Smooth muscle cell (in vitro differentiated cells): ENCODE measurements at regions not wholly inside any gene's neighbourhood (a gene's known extent, or its start where the extent isn't known, plus 50 kb on each side); places are given as distances from the start of the nearest gene placed in this dataset.

Experiments used
- DNase-seq: peaks from one replicate; lab custom pipeline; 2025; ENCODE audit not compliant: unreplicated experiment; lab: John Stamatoyannopoulos, UW
- H2AFZ ChIP-seq: fragments of 200-600 bp; sonication (generic); 2 replicates; pipeline ENCODE4 v1.6.0; 2016; ENCODE audit warnings: antibody characterized with exemption, low read depth, mild to moderate bottlenecking
- H3F3A ChIP-seq: fragments of 200-600 bp; sonication (generic); 2 replicates; pipeline ENCODE4 v1.6.0; 2017; ENCODE audit warnings: antibody characterized with exemption, low read depth
- H3K27ac ChIP-seq: fragments of 200-600 bp; sonication (generic); 2 replicates; pipeline ENCODE4 v1.5.1; 2016; ENCODE audit warnings: low read depth, mild to moderate bottlenecking
- H3K27me3 ChIP-seq: fragments of 200-600 bp; sonication (generic); 2 replicates; pipeline ENCODE4 v1.6.1; 2016; ENCODE audit warnings: low read depth, mild to moderate bottlenecking
- H3K36me3 ChIP-seq: fragments of 200-600 bp; sonication (generic); 2 replicates; pipeline ENCODE4 v1.5.1; 2016; ENCODE audit warnings: low read depth
- H3K4me1 ChIP-seq: fragments of 200-600 bp; sonication (generic); 2 replicates; pipeline ENCODE4 v1.5.1; 2016; ENCODE audit warnings: low read depth
- H3K4me2 ChIP-seq: fragments of 200-600 bp; sonication (generic); 2 replicates; pipeline ENCODE4 v1.6.0; 2016; ENCODE audit warnings: mild to moderate bottlenecking
- H3K4me3 ChIP-seq: fragments of 200-600 bp; sonication (generic); 2 replicates; pipeline ENCODE4 v1.5.1; 2016; ENCODE audit warnings: mild to moderate bottlenecking
- H3K79me2 ChIP-seq: fragments of 200-600 bp; sonication (generic); 2 replicates; pipeline ENCODE4 v1.6.0; 2016; ENCODE audit warnings: low read depth, mild to moderate bottlenecking
- H3K9ac ChIP-seq: fragments of 200-600 bp; sonication (generic); 2 replicates; pipeline ENCODE4 v1.6.0; 2016; ENCODE audit warnings: low read depth
- H3K9me3 ChIP-seq: fragments of 200-600 bp; sonication (generic); replicated peaks from 2 replicates; pipeline ENCODE4 v1.5.1; 2016; ENCODE audit warnings: low read depth
- H4K20me1 ChIP-seq: fragments of 200-600 bp; sonication (generic); 2 replicates; pipeline ENCODE4 v1.6.0; 2016; ENCODE audit warnings: low read depth
- WGBS: methylation state at CpG from one replicate; pipeline ENCODE4 v1.1.7; 2016; ENCODE audit warnings: low lambda C conversion rate; 5-methylcytosine and 5-hydroxymethylcytosine counted together
- TF ChIP-seq, protein P1 (sequence below): fragments of 200-600 bp; sonication (generic); IDR thresholded peaks from 2 replicates; pipeline ENCODE4 v1.5.1; 2017; ENCODE audit warnings: borderline replicate concordance, mild to moderate bottlenecking, antibody characterized with exemption; ENCODE audit not compliant: insufficient read depth, poor library complexity, severe bottlenecking

GRCh38 chr1:25057188-25057587, 127.1 kb upstream of the RUNX3 start:
- H3K36me3 ChIP-seq, result no peaks in the 10 kb centered on the region
- H3F3A ChIP-seq, result no peaks in the 10 kb centered on the region
- H3K27ac ChIP-seq, result no peak overlapping the region
- no peaks in the 10 kb centered on the region for H3K9me3 ChIP-seq
- TF ChIP-seq, protein P1, sequence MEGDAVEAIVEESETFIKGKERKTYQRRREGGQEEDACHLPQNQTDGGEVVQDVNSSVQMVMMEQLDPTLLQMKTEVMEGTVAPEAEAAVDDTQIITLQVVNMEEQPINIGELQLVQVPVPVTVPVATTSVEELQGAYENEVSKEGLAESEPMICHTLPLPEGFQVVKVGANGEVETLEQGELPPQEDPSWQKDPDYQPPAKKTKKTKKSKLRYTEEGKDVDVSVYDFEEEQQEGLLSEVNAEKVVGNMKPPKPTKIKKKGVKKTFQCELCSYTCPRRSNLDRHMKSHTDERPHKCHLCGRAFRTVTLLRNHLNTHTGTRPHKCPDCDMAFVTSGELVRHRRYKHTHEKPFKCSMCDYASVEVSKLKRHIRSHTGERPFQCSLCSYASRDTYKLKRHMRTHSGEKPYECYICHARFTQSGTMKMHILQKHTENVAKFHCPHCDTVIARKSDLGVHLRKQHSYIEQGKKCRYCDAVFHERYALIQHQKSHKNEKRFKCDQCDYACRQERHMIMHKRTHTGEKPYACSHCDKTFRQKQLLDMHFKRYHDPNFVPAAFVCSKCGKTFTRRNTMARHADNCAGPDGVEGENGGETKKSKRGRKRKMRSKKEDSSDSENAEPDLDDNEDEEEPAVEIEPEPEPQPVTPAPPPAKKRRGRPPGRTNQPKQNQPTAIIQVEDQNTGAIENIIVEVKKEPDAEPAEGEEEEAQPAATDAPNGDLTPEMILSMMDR, result no peak
- H3K79me2 ChIP-seq, result no peaks in the 10 kb centered on the region
- 85% methylated on average over 3 of the region's 3 CpGs for WGBS
- no peak for DNase-seq
- H2AFZ ChIP-seq, result no peak overlapping the region
- no peak overlapping the region for H3K4me2 ChIP-seq
- H3K9ac ChIP-seq, result no peak overlapping the region
- no peak overlapping the region for H3K4me3 ChIP-seq
- no peaks in the 10 kb centered on the region for H4K20me1 ChIP-seq
- H3K27me3 ChIP-seq, result peaks cover 4% of the 10 kb centered on the region
- no peaks in the 10 kb centered on the region for H3K4me1 ChIP-seq

DNA sequence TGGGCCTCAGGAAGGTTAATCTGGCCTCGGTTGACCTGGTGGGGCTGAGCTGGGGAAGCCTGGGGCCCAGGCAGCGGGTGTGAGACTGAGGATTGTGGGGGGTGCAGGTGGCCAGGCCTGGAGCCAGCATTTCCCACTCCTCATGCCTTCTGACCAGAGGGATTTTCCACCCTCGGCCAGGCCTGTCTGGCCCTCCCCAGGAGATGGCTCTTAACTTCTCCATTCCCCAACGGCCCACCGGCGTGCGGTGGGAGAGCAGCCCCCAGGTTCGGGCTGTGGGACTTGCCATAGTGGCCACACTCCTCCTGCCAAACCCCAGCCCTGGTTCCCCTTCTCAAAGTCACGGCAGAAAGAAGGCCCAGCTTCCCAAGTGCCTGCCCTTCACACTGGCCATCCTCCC, 126.5 kb upstream of the RUNX3 start:
- H3K9me3 ChIP-seq, result no peaks in the 10 kb centered on the region
- H2AFZ ChIP-seq, result no peak overlapping the region
- peaks cover 4% of the 10 kb centered on the region for H3K27me3 ChIP-seq
- no peak overlapping the region for H3K4me3 ChIP-seq
- no peaks in the 10 kb centered on the region for H3K79me2 ChIP-seq
- no peak overlapping the region for H3K4me2 ChIP-seq
- H3K36me3 ChIP-seq, result no peaks in the 10 kb centered on the region
- WGBS, result 89% methylated on average over 9 of the region's 9 CpGs
- H3K27ac ChIP-seq, result no peak overlapping the region
- H3F3A ChIP-seq, result no peaks in the 10 kb centered on the region
- no peak overlapping the region for H3K9ac ChIP-seq
- no peak for DNase-seq
- no peaks in the 10 kb centered on the region for H4K20me1 ChIP-seq
- TF ChIP-seq, protein P1, result no peak
- no peaks in the 10 kb centered on the region for H3K4me1 ChIP-seq

GRCh38 chr1:25055961-25056360, 125.9 kb upstream of the RUNX3 start:
- TF ChIP-seq, protein P1, result no peak
- Histone ChIP-seq H3K36me3 (no peaks in the 10 kb centered on the region), H3K4me3 (no peak overlapping the region), H4K20me1 (no peaks in the 10 kb centered on the region), H3F3A (no peaks in the 10 kb centered on the region), H3K4me2 (no peak overlapping the region), H3K4me1 (no peaks in the 10 kb centered on the region), H3K27ac (no peak overlapping the region), H3K9ac (no peak overlapping the region), H3K9me3 (no peaks in the 10 kb centered on the region), H3K27me3 (peaks cover 4% of the 10 kb centered on the region), H3K79me2 (no peaks in the 10 kb centered on the region), H2AFZ (no peak overlapping the region)
- 93% methylated on average over 5 of the region's 5 CpGs for WGBS
- no peak for DNase-seq

DNA sequence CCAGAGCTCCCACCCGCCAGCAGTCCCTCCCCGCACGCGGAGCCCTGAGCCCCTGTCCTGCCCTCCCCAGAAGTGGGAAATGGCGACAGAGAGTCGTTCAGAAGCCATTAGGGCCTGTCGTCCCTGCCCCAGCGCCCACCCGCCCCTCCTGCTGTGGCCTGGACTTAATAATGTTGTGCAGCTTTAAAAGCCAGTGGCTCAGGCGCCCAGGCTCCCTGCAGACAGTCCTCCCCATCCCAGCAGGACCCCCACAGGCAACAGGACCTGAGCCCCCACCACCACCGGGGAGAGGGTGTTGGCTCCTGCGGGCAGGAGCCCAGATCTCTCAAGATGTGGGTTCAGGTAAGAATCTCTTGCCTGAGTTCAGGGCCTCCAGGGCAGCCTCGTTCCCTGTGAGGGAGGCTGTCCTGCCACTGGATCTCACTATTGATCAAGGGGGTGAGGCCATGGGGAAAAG, 125.3 kb upstream of the RUNX3 start:
- Histone ChIP-seq H3K9ac (no peak overlapping the region), H3K4me3 (no peak overlapping the region), H3K4me1 (no peaks in the 10 kb centered on the region), H3K27me3 (peaks cover 4% of the 10 kb centered on the region), H4K20me1 (no peaks in the 10 kb centered on the region), H3K9me3 (no peaks in the 10 kb centered on the region), H3K79me2 (no peaks in the 10 kb centered on the region), H3K27ac (no peak overlapping the region), H3K4me2 (no peak overlapping the region), H3F3A (no peaks in the 10 kb centered on the region), H3K36me3 (no peaks in the 10 kb centered on the region), H2AFZ (no peak overlapping the region)
- DNase-seq, result no peak
- TF ChIP-seq, protein P1, result no peak
- WGBS, result 86% methylated on average over 9 of the region's 13 CpGs
